Medulla oblongata (tissue), 1 donor: ENCODE measurements at regions not wholly inside any gene's neighbourhood (a gene's known extent, or its start where the extent isn't known, plus 50 kb on each side); places are given as distances from the start of the nearest gene placed in this dataset.
"Not testable (repeated sequence)": the region's sequence is repeated elsewhere in the genome, so short reads cannot be mapped to it uniquely, and the experiment has no call there.

ENCODE experiments used
- DNase-seq: peaks from one replicate; pipeline ENCODE4 v3.0.0-alpha.2; 2015; ENCODE audit errors: extremely low spot score

DNA sequence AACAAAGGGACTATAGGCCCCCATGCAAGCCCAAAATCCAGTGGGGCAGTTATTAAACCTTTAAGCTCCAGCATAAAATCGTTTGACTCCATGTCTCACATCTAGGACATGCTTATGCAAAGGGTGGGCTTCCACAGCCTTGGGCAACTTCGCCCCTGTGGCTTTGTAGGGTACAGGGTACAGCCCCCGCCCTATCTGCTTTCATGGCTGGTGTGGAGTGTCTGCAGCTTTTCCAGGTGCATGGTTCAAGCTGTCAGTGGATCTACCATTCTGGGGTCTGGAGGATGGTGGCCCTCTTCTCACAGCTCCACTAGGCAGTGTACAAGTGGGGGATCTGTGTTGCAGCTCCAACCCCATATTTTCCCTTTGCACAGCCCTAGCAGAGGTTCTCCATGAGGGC is 559.8 kb upstream of the TECRL start:
- no peak for DNase-seq

DNA sequence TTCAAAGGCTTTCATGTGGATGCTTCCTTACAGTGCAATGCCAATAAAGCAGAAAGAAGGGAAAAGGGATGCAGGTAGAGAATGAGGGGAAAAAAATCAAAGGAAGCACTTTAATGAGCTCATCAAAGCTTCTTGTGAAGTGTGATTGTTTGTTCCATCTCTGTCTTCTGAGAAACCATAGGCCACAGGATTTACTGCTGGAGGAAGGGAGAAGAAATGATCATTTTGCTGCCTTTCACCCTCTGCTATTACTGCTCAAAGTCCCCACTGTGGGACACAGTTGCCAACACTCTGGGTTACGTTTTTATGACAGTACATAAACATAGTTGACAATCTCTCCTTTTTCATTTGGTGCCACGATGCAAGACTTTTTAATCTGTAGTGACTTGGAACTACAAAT is 558.0 kb upstream of the TECRL start:
- DNase-seq = no peak

DNA sequence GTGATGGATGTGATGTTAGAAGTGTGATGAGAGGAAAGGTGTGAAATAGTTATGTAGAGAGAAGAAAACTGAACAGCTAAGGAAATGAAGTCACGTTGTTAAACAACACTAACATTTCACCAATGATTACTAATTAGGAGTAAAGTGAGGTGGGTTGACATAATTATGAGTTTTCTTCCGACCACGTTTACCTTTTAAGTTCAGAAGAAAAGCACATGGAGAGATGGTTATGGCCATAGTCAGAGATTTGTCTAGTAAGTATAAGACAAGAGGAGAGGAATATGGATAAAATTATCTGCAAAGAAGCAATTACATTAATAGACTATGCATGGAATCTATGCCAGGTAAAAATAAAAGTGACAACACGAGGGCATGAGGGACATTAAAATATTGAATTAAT is 551.3 kb upstream of the TECRL start:
- no peak for DNase-seq

DNA sequence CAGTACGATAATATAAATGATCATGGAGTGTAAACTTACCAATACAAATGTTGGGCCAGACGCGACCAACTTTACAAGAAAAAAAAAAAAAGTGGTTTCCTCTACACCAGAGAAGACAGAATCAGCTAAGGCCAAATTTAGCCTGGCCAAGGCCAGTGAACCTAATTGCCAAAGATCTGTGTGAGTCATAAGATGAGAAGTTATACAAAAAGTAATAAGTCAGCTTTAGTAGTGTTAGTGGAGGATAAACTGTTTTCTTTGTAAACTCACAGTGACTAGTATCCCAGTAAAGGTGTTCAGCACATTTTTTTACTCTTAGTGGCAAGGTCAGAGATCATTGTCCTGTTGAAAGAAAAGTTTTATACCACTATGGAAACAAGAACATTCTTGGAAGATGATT is 531.4 kb upstream of the TECRL start:
- DNase-seq = no peak

DNA sequence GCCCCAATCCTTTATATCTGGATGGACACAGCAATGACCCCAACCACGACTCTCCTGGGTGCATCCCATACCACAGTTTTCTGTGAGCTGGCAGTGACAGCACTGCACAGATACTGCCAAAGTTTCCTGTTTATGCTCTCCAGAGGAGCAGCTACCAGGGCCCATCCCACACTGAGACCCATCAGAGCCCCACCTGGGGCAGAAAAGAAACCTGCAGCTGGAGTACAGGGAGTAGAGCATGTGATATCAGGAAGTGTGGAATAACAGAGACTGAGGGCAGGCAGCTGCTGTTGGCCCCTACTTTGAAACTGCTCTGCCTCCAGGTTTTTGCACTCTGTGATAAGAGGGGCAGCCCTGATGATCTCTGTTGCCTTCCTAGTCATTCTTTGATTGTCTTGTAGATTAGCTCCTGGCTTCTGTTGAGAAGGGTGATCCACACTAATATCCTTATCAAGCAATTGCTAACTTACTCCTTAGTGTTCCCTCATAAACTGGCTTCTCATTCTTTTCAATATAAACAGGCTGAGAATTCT is 526.3 kb upstream of the TECRL start:
- DNase-seq = no peak

DNA sequence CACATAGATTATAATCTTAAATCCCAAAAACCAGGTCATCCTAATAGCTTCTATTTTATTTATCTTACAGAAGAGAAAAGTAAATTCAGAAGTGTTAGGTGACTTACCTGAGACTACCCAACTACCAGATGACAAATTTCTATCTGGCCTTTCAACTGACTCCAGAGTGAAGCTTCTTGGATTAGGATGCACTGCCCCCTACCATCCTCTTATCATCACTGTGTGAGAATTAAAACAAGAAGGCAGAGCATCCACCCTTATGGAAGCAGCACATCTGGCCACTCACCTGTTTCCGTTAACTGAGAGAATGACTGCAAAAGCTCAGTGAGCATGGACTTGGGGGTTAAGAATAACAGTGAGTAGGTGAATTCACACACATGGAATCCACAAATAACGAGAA is 502.6 kb upstream of the TECRL start:
- no peak for DNase-seq

DNA sequence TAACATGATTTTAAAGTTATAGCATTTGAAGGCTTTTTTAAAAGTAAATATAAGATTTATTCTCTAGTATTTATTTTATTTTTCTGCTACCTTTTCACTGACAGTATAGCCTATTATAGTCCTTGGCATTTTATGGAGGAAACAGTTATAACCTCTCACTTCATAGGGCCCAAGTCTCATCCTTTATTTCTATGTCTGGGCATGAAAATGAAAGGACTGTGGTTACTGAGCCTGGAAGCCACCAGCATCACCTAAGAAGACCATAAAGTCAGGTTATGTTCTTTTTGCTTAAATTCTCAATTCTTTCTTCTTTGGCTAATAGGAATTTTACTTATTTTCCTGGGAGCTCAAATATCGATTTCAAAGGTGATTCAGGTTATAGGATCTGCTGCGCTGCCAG is 494.7 kb upstream of the TECRL start:
- DNase-seq = no peak

DNA sequence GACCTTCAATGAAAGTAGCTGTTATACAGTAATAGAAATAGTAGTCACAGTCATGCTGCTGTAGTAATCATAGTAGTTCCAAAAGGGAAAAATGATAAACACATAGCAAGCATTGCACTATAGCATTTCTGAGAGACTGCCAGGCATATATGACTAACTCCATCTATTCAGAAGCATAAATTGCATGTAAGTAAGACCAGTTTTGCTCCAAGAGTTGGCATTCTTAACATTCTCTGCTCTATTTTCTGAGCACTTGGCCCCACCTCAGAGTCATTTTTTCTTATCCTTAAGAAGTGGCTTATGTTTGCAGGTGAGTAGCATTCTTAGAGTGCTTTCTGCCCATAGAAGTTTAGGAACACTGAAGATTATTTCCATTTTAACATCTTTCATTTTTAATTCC is 490.3 kb upstream of the TECRL start:
- no peak for DNase-seq

DNA sequence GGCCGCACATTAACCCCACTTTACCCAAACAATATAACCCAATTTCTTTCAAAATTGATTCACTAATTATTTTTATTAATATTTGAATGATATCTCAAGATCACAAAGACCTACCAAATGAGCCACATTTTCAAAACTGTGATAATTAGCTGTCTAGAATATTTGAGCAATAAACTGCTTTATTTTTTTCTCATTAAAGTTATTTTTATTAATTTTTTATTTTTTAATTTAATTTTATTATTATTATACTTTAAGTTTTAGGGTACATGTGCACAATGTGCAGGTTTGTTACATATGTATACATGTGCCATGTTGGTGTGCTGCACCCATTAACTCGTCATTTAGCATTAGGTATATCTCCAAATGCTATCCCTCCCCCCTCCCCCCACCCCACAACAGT is 489.8 kb upstream of the TECRL start:
- DNase-seq = not testable (repeated sequence)

DNA sequence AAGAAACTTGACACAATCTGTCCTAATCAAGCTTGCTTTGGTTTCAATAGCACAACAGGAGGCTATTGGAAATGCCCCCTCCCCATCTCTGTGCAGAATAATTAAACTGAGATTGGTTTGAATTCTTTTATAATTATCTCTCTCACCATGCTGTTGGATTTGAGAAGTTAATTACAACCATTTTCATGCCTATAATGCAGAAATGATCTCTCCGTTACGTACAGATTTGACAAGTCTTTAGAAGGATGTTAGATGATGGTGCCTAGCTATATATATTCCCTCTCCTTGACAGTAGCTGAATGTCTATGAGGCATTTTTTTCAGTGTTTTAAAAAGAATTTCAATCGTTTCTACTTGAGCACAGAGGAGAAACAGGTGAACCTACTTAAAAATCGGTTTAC is 488.4 kb upstream of the TECRL start:
- DNase-seq = no peak

DNA sequence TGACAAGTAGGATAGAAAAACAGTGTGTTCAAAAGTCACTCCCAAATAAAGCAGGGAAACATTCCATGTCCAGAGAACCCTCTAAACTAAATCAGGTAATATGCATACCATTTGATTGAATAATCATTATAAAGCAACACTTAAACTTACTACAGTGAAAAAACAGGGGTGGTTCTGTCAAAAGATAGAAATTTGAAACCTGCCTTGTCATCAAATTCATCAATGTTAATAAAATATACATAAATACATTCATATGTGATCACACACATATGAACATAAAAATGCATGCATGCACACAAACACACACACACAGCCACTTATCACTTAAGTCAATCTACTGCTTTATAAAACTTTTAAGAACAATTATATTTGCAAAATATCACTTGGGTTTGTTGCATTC is 485.8 kb upstream of the TECRL start:
- no peak for DNase-seq

DNA sequence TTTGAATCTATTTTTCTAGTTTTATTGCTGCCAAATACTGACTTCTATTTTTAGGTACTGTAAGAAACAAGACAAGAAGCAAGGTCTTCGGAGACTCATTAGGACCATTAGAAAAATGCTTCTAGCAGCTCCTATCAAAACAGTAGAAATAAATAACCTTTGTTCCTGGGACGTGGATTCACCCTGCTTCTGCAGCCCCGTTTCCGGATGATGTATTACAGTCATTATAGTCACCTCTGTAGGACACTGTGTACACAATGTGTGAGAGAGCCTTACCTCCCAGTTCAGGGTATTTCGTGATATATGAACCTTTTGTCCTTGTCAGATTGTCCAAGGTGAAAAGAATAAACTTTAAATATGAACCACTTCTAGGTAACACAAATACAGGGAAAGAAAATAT is 484.0 kb upstream of the TECRL start:
- DNase-seq = no peak

DNA sequence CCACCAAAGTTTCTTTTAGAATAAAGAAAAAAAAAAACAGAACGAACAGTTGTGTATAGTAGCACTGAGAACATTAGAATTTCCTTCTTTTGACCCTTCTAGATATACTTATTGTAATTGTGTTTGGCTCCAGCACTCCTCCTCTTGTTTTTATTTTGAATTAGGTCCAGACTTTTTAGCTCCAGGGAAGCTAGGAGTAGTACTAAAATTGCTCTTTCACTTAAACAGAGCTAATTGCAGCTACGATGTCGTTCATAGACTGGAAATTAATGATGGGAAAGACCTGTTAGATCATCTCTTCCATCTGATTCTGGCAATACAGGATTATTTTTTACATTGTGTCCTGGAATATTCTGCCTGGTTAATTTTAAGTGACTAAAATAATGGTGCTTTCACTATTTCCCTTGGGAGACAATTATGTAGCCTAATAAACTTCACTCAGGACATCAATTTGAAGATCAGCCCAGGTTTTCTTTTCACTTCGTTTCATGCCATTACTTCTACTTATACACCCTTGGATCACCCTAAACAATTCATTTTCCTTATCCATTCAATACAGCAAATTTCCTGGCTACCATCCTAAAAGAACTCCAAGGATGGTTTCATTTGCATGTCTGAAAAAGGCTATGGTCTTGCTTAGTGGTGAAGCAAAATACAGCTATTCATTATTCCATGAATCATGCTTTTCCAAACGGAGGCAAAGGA is 480.8 kb upstream of the TECRL start:
- peak; percentile 30 for DNase-seq

DNA sequence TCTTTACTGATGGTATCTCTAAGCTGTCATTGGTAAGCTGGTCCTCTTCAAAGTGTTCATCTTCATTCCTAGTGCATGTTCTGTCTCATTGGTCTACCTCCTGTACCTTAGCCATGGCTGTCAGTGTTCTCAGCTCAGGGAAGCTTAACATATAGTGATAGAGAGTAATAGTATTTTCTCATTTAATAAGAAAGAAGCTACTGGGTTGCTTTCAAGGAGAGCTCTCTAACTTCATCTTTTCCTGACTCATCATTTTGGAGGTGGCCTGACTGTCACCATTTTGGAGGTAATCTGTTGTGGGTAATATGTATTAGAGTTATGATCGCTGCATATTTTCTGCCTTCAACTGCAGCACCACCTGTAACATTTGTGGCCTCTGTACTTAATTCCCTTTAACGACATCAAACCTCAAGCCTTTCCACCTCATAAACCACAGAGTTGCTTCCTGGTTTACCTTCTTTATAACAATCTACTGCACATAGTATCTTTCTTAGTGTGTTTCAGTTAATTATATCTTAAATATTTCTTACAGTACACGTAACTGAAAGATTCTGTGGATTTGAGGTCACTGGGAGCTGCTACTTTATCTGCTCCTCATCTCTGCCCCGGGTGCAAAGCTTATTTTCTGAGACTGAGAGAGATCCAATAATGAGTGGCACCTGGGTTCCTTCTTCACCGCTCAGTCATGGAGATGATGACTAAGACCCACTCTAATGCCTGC is 474.0 kb upstream of the TECRL start:
- no peak for DNase-seq

DNA sequence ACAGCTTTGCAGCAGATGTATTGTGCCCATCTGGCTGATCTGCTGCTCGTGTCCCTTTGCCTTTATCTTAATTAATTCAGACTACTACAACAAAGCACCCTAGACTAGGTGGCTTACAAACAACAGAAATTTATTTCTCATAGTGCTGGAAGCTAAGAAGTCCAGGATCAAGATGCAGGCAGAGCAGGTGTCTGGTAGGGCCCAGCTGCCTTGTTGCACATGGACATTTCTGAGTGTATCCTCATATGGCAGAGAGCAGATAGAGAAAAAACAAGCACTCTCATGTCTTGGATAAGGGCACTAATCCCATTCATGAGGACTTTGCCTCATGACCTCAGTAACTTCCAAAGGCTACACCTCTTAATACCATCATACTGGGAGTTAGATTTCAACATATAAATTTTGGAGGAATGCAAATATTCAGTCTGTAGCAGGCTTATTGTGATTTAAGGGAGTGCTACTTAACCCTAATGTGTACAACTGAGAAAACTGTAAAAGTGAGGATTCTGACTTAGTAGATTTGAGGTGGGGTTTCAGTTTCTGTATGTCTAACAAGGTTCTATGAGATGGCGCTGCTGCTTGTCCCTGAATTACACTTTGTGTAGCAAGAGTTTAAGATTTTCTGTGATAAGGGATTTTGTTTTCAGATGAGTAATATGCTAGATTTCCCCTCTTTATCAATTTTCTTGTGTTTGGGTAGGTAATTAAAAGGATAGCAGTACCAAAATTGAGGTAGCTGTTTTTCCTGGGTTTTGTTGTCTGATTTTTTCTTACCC is 473.2 kb upstream of the TECRL start:
- no peak for DNase-seq

DNA sequence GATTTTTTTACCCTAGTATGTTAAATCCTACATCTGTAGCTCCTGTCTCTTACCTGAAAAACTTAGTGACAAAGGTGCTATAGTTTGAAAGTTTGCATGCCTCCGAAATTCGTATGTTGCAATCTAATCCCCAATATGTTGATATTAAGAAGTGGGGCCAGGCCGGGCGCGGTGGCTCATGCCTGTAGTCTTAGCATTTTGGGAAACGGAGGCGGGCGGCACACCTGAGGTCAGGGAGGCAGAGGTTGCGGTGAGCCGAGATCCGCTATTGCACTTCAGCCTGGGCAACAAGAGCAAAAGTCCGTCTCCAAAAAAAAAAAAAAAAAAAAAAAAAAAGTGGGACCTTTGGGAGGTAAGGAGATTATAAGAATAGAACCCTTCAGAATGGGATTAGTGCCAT is 471.3 kb upstream of the TECRL start:
- no peak for DNase-seq

DNA sequence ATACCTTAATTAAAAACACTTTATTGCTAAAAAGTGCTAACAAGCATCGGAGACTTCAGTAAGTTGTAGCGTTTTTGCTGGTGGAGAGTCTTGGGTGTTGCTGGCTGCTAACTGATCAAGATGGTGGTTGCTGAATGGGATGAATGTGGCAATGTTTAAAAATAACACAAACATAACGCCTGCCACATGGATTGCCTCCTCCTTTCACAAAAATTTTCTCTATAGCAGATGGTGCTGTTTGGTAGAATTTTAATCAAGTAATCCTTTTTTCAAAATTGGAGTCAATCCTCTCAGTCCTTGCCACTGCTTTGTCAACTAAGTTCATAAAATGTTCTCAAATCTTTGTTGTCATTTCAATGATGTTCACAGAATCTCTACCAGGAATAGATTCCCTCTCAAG is 466.8 kb upstream of the TECRL start:
- no peak for DNase-seq

DNA sequence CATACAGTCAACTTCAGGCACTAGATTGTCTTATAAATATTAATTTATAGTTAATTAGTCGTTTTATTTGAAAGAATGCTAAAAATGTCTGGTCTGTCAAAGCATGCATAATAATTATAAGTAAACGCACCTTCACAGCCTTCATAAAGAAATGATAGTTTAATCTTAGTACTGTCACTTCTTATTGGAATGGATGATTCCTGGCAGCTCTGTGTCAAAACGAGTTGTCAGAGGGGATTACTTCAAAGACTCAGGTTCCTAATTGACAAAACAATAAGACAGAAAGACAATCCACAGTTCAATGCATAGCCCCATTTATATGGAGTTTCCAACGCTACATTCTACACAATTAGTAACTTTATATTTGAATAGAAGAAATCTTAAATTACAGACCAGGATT is 461.3 kb upstream of the TECRL start:
- DNase-seq = no peak

DNA sequence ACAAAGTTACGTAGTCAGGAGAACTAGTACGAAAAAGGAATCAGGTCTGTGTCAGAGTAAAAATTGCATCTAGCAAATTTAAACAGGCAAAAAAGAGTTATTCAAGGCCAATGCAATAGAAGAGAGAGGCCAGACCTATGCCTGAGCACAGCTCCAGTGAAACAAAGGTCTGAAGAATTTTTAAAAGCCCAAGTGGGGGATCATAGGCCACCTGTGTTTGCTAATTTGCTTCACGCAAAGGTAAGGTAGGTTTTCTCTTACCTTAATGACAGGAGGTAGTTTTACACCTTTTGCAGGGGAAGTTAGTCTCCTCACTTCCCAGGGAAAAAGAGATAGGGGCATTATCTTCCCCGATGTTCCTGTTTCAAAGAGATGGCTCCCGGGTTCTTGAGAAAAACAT is 448.6 kb upstream of the TECRL start:
- no peak for DNase-seq

DNA sequence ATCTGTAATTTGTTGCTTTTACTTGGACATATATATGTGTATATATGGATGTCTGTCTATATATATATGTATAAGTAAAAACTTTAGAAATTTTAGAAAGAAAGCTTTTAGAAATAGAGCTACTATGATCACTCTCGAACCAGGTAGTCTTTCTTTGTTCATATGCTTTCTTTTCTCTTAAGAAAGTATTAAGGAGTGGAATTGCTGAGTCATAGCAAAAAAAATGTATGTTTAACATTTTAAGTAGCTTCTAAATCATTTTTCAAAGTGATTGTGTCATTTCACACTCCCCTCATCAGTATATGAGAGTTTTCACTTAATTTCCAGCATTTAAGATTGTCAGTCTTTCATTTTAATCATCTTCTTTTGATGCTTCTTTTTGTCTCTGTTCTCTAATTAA is 447.9 kb upstream of the TECRL start:
- DNase-seq = no peak

DNA sequence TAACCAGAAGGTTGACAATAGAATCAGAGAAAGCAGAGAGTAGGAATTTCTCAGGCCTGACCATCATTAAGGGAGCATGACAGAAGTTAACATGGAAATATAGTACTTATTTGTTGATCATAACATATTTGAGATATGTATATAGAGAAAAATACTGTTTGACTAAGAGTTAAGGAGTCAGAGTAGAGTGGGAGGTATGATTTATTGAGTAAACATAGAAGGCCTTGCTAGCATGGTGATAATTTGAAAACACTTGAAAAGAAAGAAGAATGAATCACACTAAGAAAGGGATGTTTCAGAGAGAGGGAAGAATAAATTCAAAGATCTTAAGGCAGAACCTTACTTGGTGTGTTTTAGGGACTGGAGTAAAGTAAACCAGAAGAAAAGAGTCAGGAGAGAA is 437.2 kb upstream of the TECRL start:
- no peak for DNase-seq

DNA sequence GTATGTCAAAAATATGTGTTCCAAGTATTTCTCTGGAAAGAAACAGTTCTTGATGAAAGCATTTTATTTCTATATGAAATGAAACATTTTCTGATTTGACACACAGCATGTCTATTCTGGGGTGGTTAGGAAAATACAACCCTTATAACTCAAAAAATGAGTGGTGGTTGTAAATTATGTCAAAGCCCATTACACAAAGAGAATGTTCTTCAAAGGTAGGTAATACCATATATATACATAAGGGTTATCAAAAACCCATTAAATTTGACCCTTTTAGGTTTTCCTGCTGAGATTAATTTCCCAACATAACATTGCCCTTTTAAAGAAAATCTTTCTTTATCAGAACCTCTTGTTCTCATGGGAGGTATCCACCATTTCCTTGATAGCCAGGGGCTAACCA is 420.5 kb upstream of the TECRL start:
- DNase-seq = no peak

DNA sequence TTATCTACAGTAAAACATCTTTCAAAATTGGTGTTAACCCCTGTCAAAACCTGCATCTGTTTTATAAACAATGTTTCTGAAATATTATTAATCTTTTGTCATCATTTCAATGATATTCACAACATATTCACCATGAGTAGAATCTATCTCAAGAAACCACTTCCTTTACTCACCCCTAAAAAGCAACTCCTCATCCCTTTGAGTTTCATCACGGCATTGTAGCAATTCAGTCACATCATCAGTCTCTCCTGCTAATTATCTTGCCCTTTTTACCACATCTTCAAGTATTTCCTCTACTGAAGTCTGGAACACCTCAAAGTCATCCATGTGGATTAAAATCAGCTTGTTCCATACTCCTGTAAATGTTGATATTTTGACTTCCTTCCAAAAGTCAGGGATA is 415.3 kb upstream of the TECRL start:
- no peak for DNase-seq
